Smooth muscle cell (in vitro differentiated cells): ENCODE measurements at regions not wholly inside any gene's neighbourhood (a gene's known extent, or its start where the extent isn't known, plus 50 kb on each side); places are given as distances from the start of the nearest gene placed in this dataset.

Source experiments
- DNase-seq: peaks from one replicate; lab custom pipeline; 2025; ENCODE audit not compliant: unreplicated experiment; lab: John Stamatoyannopoulos, UW
- H2AFZ ChIP-seq: fragments of 200-600 bp; sonication (generic); 2 replicates; pipeline ENCODE4 v1.6.0; 2016; ENCODE audit warnings: antibody characterized with exemption, low read depth, mild to moderate bottlenecking
- H3F3A ChIP-seq: fragments of 200-600 bp; sonication (generic); 2 replicates; pipeline ENCODE4 v1.6.0; 2017; ENCODE audit warnings: antibody characterized with exemption, low read depth
- H3K27ac ChIP-seq: fragments of 200-600 bp; sonication (generic); 2 replicates; pipeline ENCODE4 v1.5.1; 2016; ENCODE audit warnings: low read depth, mild to moderate bottlenecking
- H3K27me3 ChIP-seq: fragments of 200-600 bp; sonication (generic); 2 replicates; pipeline ENCODE4 v1.6.1; 2016; ENCODE audit warnings: low read depth, mild to moderate bottlenecking
- H3K36me3 ChIP-seq: fragments of 200-600 bp; sonication (generic); 2 replicates; pipeline ENCODE4 v1.5.1; 2016; ENCODE audit warnings: low read depth
- H3K4me1 ChIP-seq: fragments of 200-600 bp; sonication (generic); 2 replicates; pipeline ENCODE4 v1.5.1; 2016; ENCODE audit warnings: low read depth
- H3K4me2 ChIP-seq: fragments of 200-600 bp; sonication (generic); 2 replicates; pipeline ENCODE4 v1.6.0; 2016; ENCODE audit warnings: mild to moderate bottlenecking
- H3K4me3 ChIP-seq: fragments of 200-600 bp; sonication (generic); 2 replicates; pipeline ENCODE4 v1.5.1; 2016; ENCODE audit warnings: mild to moderate bottlenecking
- H3K79me2 ChIP-seq: fragments of 200-600 bp; sonication (generic); 2 replicates; pipeline ENCODE4 v1.6.0; 2016; ENCODE audit warnings: low read depth, mild to moderate bottlenecking
- H3K9ac ChIP-seq: fragments of 200-600 bp; sonication (generic); 2 replicates; pipeline ENCODE4 v1.6.0; 2016; ENCODE audit warnings: low read depth
- H3K9me3 ChIP-seq: fragments of 200-600 bp; sonication (generic); replicated peaks from 2 replicates; pipeline ENCODE4 v1.5.1; 2016; ENCODE audit warnings: low read depth
- H4K20me1 ChIP-seq: fragments of 200-600 bp; sonication (generic); 2 replicates; pipeline ENCODE4 v1.6.0; 2016; ENCODE audit warnings: low read depth
- WGBS: methylation state at CpG from one replicate; pipeline ENCODE4 v1.1.7; 2016; ENCODE audit warnings: low lambda C conversion rate; 5-methylcytosine and 5-hydroxymethylcytosine counted together
- TF ChIP-seq, protein P1 (sequence below): fragments of 200-600 bp; sonication (generic); IDR thresholded peaks from 2 replicates; pipeline ENCODE4 v1.5.1; 2017; ENCODE audit warnings: borderline replicate concordance, mild to moderate bottlenecking, antibody characterized with exemption; ENCODE audit not compliant: insufficient read depth, poor library complexity, severe bottlenecking

DNA sequence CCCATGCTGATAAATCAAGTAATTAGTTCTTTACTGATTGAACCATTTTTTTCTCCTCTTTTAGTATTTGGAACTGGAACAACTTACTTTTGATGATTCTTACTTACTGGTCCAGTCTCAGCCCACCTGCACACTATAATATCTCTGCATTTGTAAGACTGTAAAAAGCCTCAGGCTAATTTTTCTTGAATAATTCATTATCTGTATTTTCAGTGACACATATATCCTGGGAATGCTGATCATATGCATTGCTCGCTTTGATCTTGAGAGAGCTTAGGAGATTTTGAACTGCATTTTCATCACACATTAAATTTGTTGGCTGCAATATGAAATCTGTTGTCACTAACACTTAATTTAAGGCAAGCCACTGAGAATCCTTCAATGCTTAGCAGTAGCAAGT, 760.6 kb downstream of the EDEM1 start:
- Histone ChIP-seq H3K27ac (no peak overlapping the region), H3K36me3 (no peaks in the 10 kb centered on the region), H3F3A (no peaks in the 10 kb centered on the region), H2AFZ (no peak overlapping the region), H3K27me3 (no peaks in the 10 kb centered on the region), H3K4me2 (no peak overlapping the region), H3K79me2 (no peaks in the 10 kb centered on the region), H3K9me3 (no peaks in the 10 kb centered on the region), H3K4me1 (no peaks in the 10 kb centered on the region), H3K4me3 (no peak overlapping the region), H4K20me1 (no peaks in the 10 kb centered on the region), H3K9ac (no peak overlapping the region)
- WGBS: 97% methylated on average over 1 of the region's 1 CpG
- DNase-seq: no peak
- TF ChIP-seq, protein P1, sequence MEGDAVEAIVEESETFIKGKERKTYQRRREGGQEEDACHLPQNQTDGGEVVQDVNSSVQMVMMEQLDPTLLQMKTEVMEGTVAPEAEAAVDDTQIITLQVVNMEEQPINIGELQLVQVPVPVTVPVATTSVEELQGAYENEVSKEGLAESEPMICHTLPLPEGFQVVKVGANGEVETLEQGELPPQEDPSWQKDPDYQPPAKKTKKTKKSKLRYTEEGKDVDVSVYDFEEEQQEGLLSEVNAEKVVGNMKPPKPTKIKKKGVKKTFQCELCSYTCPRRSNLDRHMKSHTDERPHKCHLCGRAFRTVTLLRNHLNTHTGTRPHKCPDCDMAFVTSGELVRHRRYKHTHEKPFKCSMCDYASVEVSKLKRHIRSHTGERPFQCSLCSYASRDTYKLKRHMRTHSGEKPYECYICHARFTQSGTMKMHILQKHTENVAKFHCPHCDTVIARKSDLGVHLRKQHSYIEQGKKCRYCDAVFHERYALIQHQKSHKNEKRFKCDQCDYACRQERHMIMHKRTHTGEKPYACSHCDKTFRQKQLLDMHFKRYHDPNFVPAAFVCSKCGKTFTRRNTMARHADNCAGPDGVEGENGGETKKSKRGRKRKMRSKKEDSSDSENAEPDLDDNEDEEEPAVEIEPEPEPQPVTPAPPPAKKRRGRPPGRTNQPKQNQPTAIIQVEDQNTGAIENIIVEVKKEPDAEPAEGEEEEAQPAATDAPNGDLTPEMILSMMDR: no peak

DNA sequence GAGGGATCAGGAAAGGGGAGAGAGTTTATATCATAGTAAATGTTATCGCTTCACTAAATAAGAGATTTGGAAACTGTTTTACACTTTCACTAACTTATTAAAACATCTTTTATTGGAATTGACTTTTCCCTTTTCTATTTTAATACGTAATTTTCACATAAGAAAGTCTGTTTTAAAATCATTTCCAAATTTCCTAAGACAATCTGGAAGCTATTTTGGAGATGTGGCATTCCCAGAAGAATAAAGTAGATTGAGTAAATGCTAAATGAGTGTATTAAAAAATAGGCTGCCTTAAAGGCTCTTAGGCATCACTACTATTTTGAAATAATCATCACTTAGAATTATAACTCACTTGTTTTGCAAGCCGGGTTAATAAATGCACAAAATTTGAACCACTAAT, 763.5 kb downstream of the EDEM1 start:
- TF ChIP-seq, protein P1: no peak
- H3K4me2 ChIP-seq: no peak overlapping the region
- H3K4me3 ChIP-seq: no peak overlapping the region
- H3K36me3 ChIP-seq: no peaks in the 10 kb centered on the region
- H3K9me3 ChIP-seq: no peaks in the 10 kb centered on the region
- H4K20me1 ChIP-seq: no peaks in the 10 kb centered on the region
- no peak overlapping the region for H3K27ac ChIP-seq
- H2AFZ ChIP-seq: no peak overlapping the region
- WGBS: 88% methylated on average over 3 of the region's 3 CpGs
- H3F3A ChIP-seq: no peaks in the 10 kb centered on the region
- H3K27me3 ChIP-seq: no peaks in the 10 kb centered on the region
- DNase-seq: no peak
- no peaks in the 10 kb centered on the region for H3K79me2 ChIP-seq
- H3K4me1 ChIP-seq: no peaks in the 10 kb centered on the region
- no peak overlapping the region for H3K9ac ChIP-seq

DNA sequence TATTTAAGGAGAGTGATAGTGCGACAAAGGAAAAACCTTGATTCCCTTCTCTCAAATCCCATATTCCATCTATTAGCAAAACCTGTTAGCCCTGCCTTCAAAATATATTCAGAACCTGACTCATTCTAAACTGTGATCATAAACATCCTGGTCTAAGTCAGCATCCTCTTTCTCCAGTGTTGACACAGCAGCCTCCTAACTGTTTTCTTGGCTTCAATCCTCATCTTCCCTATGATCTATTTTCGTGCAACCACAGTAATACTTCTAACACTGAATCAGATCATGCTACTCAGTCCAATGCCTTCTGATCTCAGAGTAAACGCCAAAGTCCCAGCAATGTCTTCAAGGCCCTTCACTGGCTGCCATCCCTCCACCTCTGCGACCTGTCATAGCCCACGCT, 785.1 kb downstream of the EDEM1 start:
- no peak overlapping the region for H3K27ac ChIP-seq
- DNase-seq: no peak
- H3K9ac ChIP-seq: no peak overlapping the region
- no peaks in the 10 kb centered on the region for H3F3A ChIP-seq
- 84% methylated on average over 5 of the region's 5 CpGs for WGBS
- no peaks in the 10 kb centered on the region for H3K79me2 ChIP-seq
- no peaks in the 10 kb centered on the region for H3K4me1 ChIP-seq
- H3K4me3 ChIP-seq: no peak overlapping the region
- H4K20me1 ChIP-seq: no peaks in the 10 kb centered on the region
- H3K27me3 ChIP-seq: no peaks in the 10 kb centered on the region
- H2AFZ ChIP-seq: no peak overlapping the region
- no peak overlapping the region for H3K4me2 ChIP-seq
- TF ChIP-seq, protein P1: no peak
- H3K36me3 ChIP-seq: no peaks in the 10 kb centered on the region
- H3K9me3 ChIP-seq: no peaks in the 10 kb centered on the region

DNA sequence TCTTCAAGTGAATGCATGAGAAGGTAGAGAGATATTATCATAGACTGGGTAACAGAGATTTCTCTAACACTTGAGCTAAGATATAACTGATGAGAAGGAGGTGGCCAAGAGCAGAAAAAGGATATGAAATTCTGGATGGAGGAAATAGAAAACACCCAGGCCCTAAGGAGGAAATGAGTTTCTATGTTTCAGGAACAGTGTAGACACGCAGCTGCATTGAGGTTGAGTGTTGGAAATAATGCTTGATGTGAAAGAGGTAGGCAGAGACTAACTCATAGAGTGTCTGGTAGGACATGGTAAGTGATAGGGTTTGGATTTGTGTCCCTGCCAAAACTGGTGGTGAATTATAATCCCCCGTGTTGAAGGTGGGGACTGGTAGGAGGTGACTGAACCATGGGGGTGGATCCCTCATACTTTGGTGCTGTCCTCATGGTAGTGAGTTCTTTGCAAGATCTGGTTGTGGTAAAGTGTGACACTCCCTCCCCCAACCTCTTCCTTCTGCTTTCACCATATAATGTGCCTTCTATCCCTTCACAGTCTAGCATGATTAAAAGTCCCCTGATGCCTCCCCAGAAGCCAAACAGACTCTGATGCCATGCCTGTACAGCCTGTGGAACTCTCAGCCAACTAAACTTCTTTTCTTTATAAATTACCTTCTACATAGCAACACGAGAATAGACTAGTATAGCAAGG, 787.3 kb downstream of the EDEM1 start:
- H3K4me2 ChIP-seq: no peak overlapping the region
- 90% methylated on average over 3 of the region's 3 CpGs for WGBS
- no peak for DNase-seq

More for the DNA sequence above, 787.3 kb downstream of the EDEM1 start:
- TF ChIP-seq, protein P1: no peak
- H2AFZ ChIP-seq: no peak overlapping the region
- H3K4me1 ChIP-seq: no peaks in the 10 kb centered on the region
- no peak overlapping the region for H3K27ac ChIP-seq
- H3K4me3 ChIP-seq: no peak overlapping the region
- no peaks in the 10 kb centered on the region for H3K79me2 ChIP-seq
- H3F3A ChIP-seq: no peaks in the 10 kb centered on the region
- no peaks in the 10 kb centered on the region for H3K36me3 ChIP-seq
- no peak overlapping the region for H3K9ac ChIP-seq
- H3K9me3 ChIP-seq: no peaks in the 10 kb centered on the region
- H3K27me3 ChIP-seq: no peaks in the 10 kb centered on the region
- H4K20me1 ChIP-seq: no peaks in the 10 kb centered on the region
